HEK293 (cell line): ENCODE measurements at regions not wholly inside any gene's neighbourhood (a gene's known extent, or its start where the extent isn't known, plus 50 kb on each side); places are given as distances from the start of the nearest gene placed in this dataset.

Source experiments
- CTCF ChIA-PET: fragments of 350-600 bp; formaldehyde crosslinking; extraction: SDS; loops from one replicate; lab custom pipeline; 2021; ENCODE audit warnings: antibody characterized with exemption; lab: Yijun Ruan, JAX
- POLR2A ChIA-PET: fragments of 300-600 bp; formaldehyde crosslinking; extraction: SDS; loops from one replicate; lab custom pipeline; 2020; ENCODE audit warnings: antibody characterized with exemption, inconsistent platforms; lab: Yijun Ruan, JAX
- H3K27ac ChIP-seq: fragments of 200-500 bp; sonication (Bioruptor generic); 2 replicates; pipeline ENCODE4 v1.5.1; 2014; ENCODE audit warnings: low read depth, low read length, control low read depth, inconsistent platforms; ENCODE audit errors: extremely low read depth
- H3K36me3 ChIP-seq, 2 experiments: fragments of 200-500 bp in 1 of 2; sonication (Bioruptor generic) in 1 of 2; 1 replicate in 1 of 2; 2 replicates in 1 of 2; pipeline ENCODE4 v1.5.1; 2014 to 2017; ENCODE audit warnings: inconsistent platforms in 2 of 2, low read length in 2 of 2; ENCODE audit not compliant: control insufficient read depth in 2 of 2, insufficient read depth in 1 of 2
- H3K4me1 ChIP-seq: fragments of 200-500 bp; sonication (Bioruptor generic); 2 replicates; pipeline ENCODE4 v1.5.1; 2014; ENCODE audit warnings: mild to moderate bottlenecking, low read length, inconsistent platforms; ENCODE audit not compliant: control insufficient read depth, insufficient read depth
- H3K4me3 ChIP-seq: 2 replicates; pipeline ENCODE4 v1.5.1; 2011; ENCODE audit warnings: low read depth, mild to moderate bottlenecking, control low read depth, low read length, moderate library complexity
- H3K9me3 ChIP-seq: fragments of 200-500 bp; sonication (Bioruptor generic); 2 replicates; pipeline ENCODE4 v1.5.1; 2014; ENCODE audit warnings: low read depth, low read length, inconsistent platforms; ENCODE audit not compliant: control insufficient read depth, insufficient read depth
- IKZF3 ChIP-seq: fragments of 450-650 bp; IDR thresholded peaks from 2 replicates; pipeline ENCODE4 v1.5.0; 2018; ENCODE audit warnings: missing biosample characterization, mild to moderate bottlenecking, missing genetic modification characterization, moderate library complexity
- KLF1 ChIP-seq: fragments of 450-650 bp; formaldehyde crosslinking; IDR thresholded peaks from 2 replicates; pipeline ENCODE4 v1.5.1; 2016; ENCODE audit warnings: missing biosample characterization, missing genetic modification characterization
- OVOL3 ChIP-seq: fragments of 450-650 bp; formaldehyde crosslinking; IDR thresholded peaks from 2 replicates; pipeline ENCODE4 v1.5.1; 2016; ENCODE audit warnings: missing biosample characterization, missing genetic modification characterization
- SP2 ChIP-seq: fragments of 450-650 bp; formaldehyde crosslinking; IDR thresholded peaks from 2 replicates; pipeline ENCODE4 v1.5.1; 2016; ENCODE audit warnings: missing biosample characterization, missing genetic modification characterization
- ZNF133 ChIP-seq: fragments of 450-650 bp; formaldehyde crosslinking; IDR thresholded peaks from 2 replicates; pipeline ENCODE4 v1.5.1; 2016; ENCODE audit warnings: missing biosample characterization, missing genetic modification characterization
- ZNF2 ChIP-seq: fragments of 450-650 bp; formaldehyde crosslinking; IDR thresholded peaks from 2 replicates; pipeline ENCODE4 v1.5.1; 2016; ENCODE audit warnings: missing biosample characterization, missing genetic modification characterization
- ZNF292 ChIP-seq: fragments of 450-650 bp; formaldehyde crosslinking; IDR thresholded peaks from 2 replicates; pipeline ENCODE4 v1.5.1; 2016; ENCODE audit warnings: low read depth, missing biosample characterization, missing genetic modification characterization, borderline replicate concordance
- ZNF311 ChIP-seq: fragments of 450-650 bp; formaldehyde crosslinking; IDR thresholded peaks from 2 replicates; pipeline ENCODE4 v1.5.1; 2017; ENCODE audit warnings: missing biosample characterization, missing genetic modification characterization, borderline replicate concordance
- ZNF37A ChIP-seq: fragments of 450-650 bp; IDR thresholded peaks from 2 replicates; pipeline ENCODE4 v1.5.1; 2018; ENCODE audit warnings: missing biosample characterization, missing genetic modification characterization
- ZNF521 ChIP-seq: fragments of 450-650 bp; formaldehyde crosslinking; IDR thresholded peaks from 2 replicates; pipeline ENCODE4 v1.5.1; 2017; ENCODE audit warnings: missing biosample characterization, mild to moderate bottlenecking, missing genetic modification characterization
- ZNF561 ChIP-seq: fragments of 450-650 bp; IDR thresholded peaks from 2 replicates; pipeline ENCODE4 v1.5.1; 2018; ENCODE audit warnings: missing biosample characterization, missing genetic modification characterization, borderline replicate concordance
- ZNF777 ChIP-seq: fragments of 450-650 bp; formaldehyde crosslinking; IDR thresholded peaks from 2 replicates; pipeline ENCODE4 v1.5.1; 2017; ENCODE audit warnings: missing biosample characterization, missing genetic modification characterization, borderline replicate concordance
- ZNF791 ChIP-seq: fragments of 450-650 bp; formaldehyde crosslinking; IDR thresholded peaks from 2 replicates; pipeline ENCODE4 v1.5.1; 2016; ENCODE audit warnings: missing biosample characterization, missing genetic modification characterization
- ZNF837 ChIP-seq: fragments of 450-650 bp; formaldehyde crosslinking; IDR thresholded peaks from 2 replicates; pipeline ENCODE4 v1.5.1; 2016; ENCODE audit warnings: missing biosample characterization, missing genetic modification characterization
- ZSCAN30 ChIP-seq: fragments of 450-650 bp; IDR thresholded peaks from 2 replicates; pipeline ENCODE4 v1.5.1; 2018; ENCODE audit warnings: missing biosample characterization, mild to moderate bottlenecking, missing genetic modification characterization, moderate library complexity
- TF ChIP-seq, protein P1 (sequence below): fragments of 450-650 bp; formaldehyde crosslinking; IDR thresholded peaks from 2 replicates; pipeline ENCODE4 v1.5.1; 2016; ENCODE audit warnings: missing biosample characterization, missing genetic modification characterization
- TF ChIP-seq, protein P2 (sequence below): fragments of 450-650 bp; formaldehyde crosslinking; IDR thresholded peaks from 2 replicates; pipeline ENCODE4 v1.5.1; 2016; ENCODE audit warnings: missing biosample characterization, missing genetic modification characterization

DNA sequence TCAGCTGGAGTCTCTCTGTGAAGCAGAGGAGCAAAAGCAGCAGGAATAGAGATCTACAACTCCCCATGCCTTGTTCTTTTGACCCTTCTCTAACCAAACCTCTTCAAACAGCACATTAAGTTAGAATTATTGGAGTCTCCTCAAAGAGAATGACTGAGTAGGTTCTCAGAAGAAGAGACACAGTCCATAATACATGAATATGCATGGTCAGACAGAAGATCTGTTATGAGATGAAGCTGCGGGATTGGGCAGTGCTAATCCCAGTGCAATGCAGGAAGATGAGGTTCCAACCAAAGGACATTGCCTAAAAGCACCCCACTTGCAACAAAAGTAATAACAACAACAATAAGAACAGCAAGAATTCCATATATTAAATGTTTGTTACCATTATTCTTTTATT is 887.9 kb upstream of the TENM4 start:
- POLR2A ChIA-PET, result no interaction called here
- TF ChIP-seq ZNF837 (tag by site-specific recombination) (no peak), SP2 (tag by site-specific recombination) (no peak), ZNF311 (tag by site-specific recombination) (no peak)

GRCh38 chr11:80327956-80328614 is 887.3 kb upstream of the TENM4 start:
- no peak for TF ChIP-seq ZNF521 (tag by site-specific recombination)
- TF ChIP-seq ZNF561 (tag by site-specific recombination), result no peak
- no peak for TF ChIP-seq ZNF2 (tag by site-specific recombination)
- no peak for TF ChIP-seq ZNF777 (tag by site-specific recombination)
- TF ChIP-seq ZNF37A (tag by site-specific recombination), result no peak
- TF ChIP-seq, protein P1, sequence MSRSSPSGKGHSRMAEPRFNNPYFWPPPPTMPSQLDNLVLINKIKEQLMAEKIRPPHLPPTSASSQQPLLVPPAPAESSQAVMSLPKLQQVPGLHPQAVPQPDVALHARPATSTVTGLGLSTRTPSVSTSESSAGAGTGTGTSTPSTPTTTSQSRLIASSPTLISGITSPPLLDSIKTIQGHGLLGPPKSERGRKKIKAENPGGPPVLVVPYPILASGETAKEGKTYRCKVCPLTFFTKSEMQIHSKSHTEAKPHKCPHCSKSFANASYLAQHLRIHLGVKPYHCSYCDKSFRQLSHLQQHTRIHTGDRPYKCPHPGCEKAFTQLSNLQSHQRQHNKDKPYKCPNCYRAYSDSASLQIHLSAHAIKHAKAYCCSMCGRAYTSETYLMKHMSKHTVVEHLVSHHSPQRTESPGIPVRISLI (tag by site-specific recombination), result no peak
- TF ChIP-seq ZNF292 (tag by site-specific recombination), result no peak
- no peak for TF ChIP-seq ZSCAN30 (tag by site-specific recombination)
- TF ChIP-seq ZNF133, result no peak
- TF ChIP-seq, protein P2, sequence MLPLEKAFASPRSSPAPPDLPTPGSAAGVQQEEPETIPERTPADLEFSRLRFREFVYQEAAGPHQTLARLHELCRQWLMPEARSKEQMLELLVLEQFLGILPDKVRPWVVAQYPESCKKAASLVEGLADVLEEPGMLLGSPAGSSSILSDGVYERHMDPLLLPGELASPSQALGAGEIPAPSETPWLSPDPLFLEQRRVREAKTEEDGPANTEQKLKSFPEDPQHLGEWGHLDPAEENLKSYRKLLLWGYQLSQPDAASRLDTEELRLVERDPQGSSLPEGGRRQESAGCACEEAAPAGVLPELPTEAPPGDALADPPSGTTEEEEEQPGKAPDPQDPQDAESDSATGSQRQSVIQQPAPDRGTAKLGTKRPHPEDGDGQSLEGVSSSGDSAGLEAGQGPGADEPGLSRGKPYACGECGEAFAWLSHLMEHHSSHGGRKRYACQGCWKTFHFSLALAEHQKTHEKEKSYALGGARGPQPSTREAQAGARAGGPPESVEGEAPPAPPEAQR, result no peak
- TF ChIP-seq IKZF3 (tag by site-specific recombination), result no peak
- no peak for TF ChIP-seq KLF1
- TF ChIP-seq, all 188 proteins: peak for 0
- no peak overlapping the region for H3K4me3 ChIP-seq
- no peaks in the 10 kb centered on the region for H3K36me3 ChIP-seq
- no peaks in the 10 kb centered on the region for H3K9me3 ChIP-seq
- H3K4me1 ChIP-seq, result no peaks in the 10 kb centered on the region
- ChIA-PET POLR2A (no interaction called here), CTCF (no interaction called here)
- H3K27ac ChIP-seq, result no peak overlapping the region

More for the DNA sequence above, 887.9 kb upstream of the TENM4 start:
- no peak overlapping the region for H3K27ac ChIP-seq
- H3K4me3 ChIP-seq, result no peak overlapping the region
- no peaks in the 10 kb centered on the region for H3K36me3 ChIP-seq
- H3K4me1 ChIP-seq, result no peaks in the 10 kb centered on the region
- CTCF ChIA-PET, result no interaction called here
- H3K9me3 ChIP-seq, result no peaks in the 10 kb centered on the region

GRCh38 chr11:80321786-80322185 is 881.0 kb upstream of the TENM4 start:
- Histone ChIP-seq H3K36me3 (no peaks in the 10 kb centered on the region), H3K9me3 (no peaks in the 10 kb centered on the region), H3K27ac (no peak overlapping the region), H3K4me1 (no peaks in the 10 kb centered on the region), H3K4me3 (no peak overlapping the region)
- CTCF ChIA-PET, result interaction anchor here (0.9 kb wide), 1 partner anchor 14 kb away, joined by 5 read pairs; no protein-coding TSS in a partner anchor
- no peak for TF ChIP-seq ZNF791 (tag by site-specific recombination)
- TF ChIP-seq, protein P1 (tag by site-specific recombination), result no peak
- TF ChIP-seq OVOL3 (tag by site-specific recombination), result no peak
- TF ChIP-seq, all 188 proteins: peak for 0
- POLR2A ChIA-PET, result no interaction called here
